Astrocyte of the cerebellum (primary cell): ENCODE measurements at regions not wholly inside any gene's neighbourhood (a gene's known extent, or its start where the extent isn't known, plus 50 kb on each side); places are given as distances from the start of the nearest gene placed in this dataset.

Experiments used
- DNase-seq: peaks from one replicate; pipeline ENCODE4 v3.0.0-alpha.2; 2011; ENCODE audit warnings: low read depth
- H3K4me3 ChIP-seq: 2 replicates; pipeline ENCODE4 v1.5.1; 2011; ENCODE audit warnings: mild to moderate bottlenecking, low read depth, low read length, moderate library complexity
- CTCF ChIP-seq: IDR thresholded peaks from 2 replicates; pipeline ENCODE4 v1.5.1; 2012; ENCODE audit warnings: low read length, low read depth, moderate library complexity, mild to moderate bottlenecking; ENCODE audit errors: missing control alignments
- in situ Hi-C: cut with HindIII; loops from 2 replicates; pipeline ENCODE4 v1.10.0; 2017; ENCODE audit warnings: low sequenced_read_pairs

- in situ Hi-C loops = no loop called here
- H3K4me3 ChIP-seq = no peak overlapping the region
- no peak for DNase-seq
- TF ChIP-seq CTCF = no peak
These were observed 136.7 kb downstream of the ACKR3 start for GRCh38 chr2:236706288-236706687.

GRCh38 chr2:236706803-236707202 is 137.2 kb downstream of the ACKR3 start:
- no peak for TF ChIP-seq CTCF

GRCh38 chr2:236711440-236711839 is 141.8 kb downstream of the ACKR3 start:
- no peak for DNase-seq
- no peak for TF ChIP-seq CTCF
- in situ Hi-C loops = no loop called here

More at GRCh38 chr2:236706803-236707202, 137.2 kb downstream of the ACKR3 start:
- DNase-seq = no peak
- H3K4me3 ChIP-seq = no peak overlapping the region
- in situ Hi-C loops = no loop called here

GRCh38 chr2:236712304-236712703 is 142.7 kb downstream of the ACKR3 start:
- peak; percentile 73 for DNase-seq
- H3K4me3 ChIP-seq = no peak overlapping the region
- no peak for TF ChIP-seq CTCF
- in situ Hi-C loops = no loop called here

More at GRCh38 chr2:236711440-236711839, 141.8 kb downstream of the ACKR3 start:
- no peak overlapping the region for H3K4me3 ChIP-seq

- TF ChIP-seq CTCF = no peak
- DNase-seq = no peak
- no peak overlapping the region for H3K4me3 ChIP-seq
- in situ Hi-C loops = no loop called here
These were observed 143.5 kb downstream of the ACKR3 start for GRCh38 chr2:236712961-236713673.

- no peak for TF ChIP-seq CTCF
- no peak for DNase-seq
- no peak overlapping the region for H3K4me3 ChIP-seq
- in situ Hi-C loops = no loop called here
These were observed 144.5 kb downstream of the ACKR3 start for GRCh38 chr2:236714080-236714479.
